ENCODE measurements at regions not wholly inside any gene's neighbourhood (a gene's known extent, or its start where the extent isn't known, plus 50 kb on each side); places are given as distances from the start of the nearest gene placed in this dataset.

- no peak for TF ChIP-seq CTCF (conservative IDR thresholded peaks at IDR 0.05)
- no peak for TF ChIP-seq ZFX (IDR thresholded peaks at IDR 0.05)
These were observed 125.3 kb upstream of the SLC25A48 start for GRCh38 chr5:135709208-135709575.
